IMR-90 (cell line): ENCODE measurements at regions not wholly inside any gene's neighbourhood (a gene's known extent, or its start where the extent isn't known, plus 50 kb on each side); places are given as distances from the start of the nearest gene placed in this dataset.

ENCODE experiments used
- ATAC-seq: fragments of 200-7000 bp; cut with Tn5 transposase; 2 replicates; pipeline ENCODE4 v1.9.1; 2020; ENCODE audit warnings: low read depth, mild to moderate bottlenecking, moderate library complexity
- BruUV-seq: library from RNA; stranded (reverse); fragments of 400-500 nt; replicated peaks from 2 replicates; lab custom pipeline; 2021; lab: Mats Ljungman, UMichigan
- CTCF ChIA-PET: fragments of 300-600 bp; formaldehyde crosslinking; extraction: SDS; loops from one replicate; lab custom pipeline; 2021; ENCODE audit warnings: antibody characterized with exemption; lab: Yijun Ruan, JAX
- POLR2A ChIA-PET: fragments of 300-600 bp; sonication (Branson Sonifier 250); formaldehyde crosslinking; loops from one replicate; lab custom pipeline; 2022; ENCODE audit warnings: antibody characterized with exemption; ENCODE audit not compliant: unreplicated experiment; lab: Charles Lee
- DNase-seq: peaks from one replicate; pipeline ENCODE4 v3.0.0; 2013
- H2AFZ ChIP-seq: replicated peaks from 2 replicates; pipeline ENCODE3; 2013; ENCODE audit warnings: low read length, mild to moderate bottlenecking; ENCODE audit not compliant: poor library complexity
- H2AK5ac ChIP-seq: 2 replicates; pipeline ENCODE4 v1.6.1; 2013; ENCODE audit warnings: low read depth, low read length, inconsistent platforms
- H2AK9ac ChIP-seq: replicated peaks from 2 replicates; pipeline ENCODE3; 2013; ENCODE audit warnings: mild to moderate bottlenecking, low read depth, low read length, moderate library complexity; ENCODE audit not compliant: poor library complexity
- H2BK120ac ChIP-seq: 2 replicates; pipeline ENCODE4 v1.6.1; 2013; ENCODE audit warnings: low read depth, low read length, inconsistent platforms
- H2BK15ac ChIP-seq: 3 replicates; pipeline ENCODE4 v1.6.1; 2013; ENCODE audit warnings: low read depth, low read length, inconsistent platforms
- H2BK20ac ChIP-seq: 2 replicates; pipeline ENCODE4 v1.6.1; 2013; ENCODE audit warnings: low read depth, mild to moderate bottlenecking, inconsistent platforms, low read length, moderate library complexity
- H2BK5ac ChIP-seq: 2 replicates; pipeline ENCODE4 v1.6.1; 2013; ENCODE audit warnings: mild to moderate bottlenecking, low read depth, low read length, inconsistent platforms; ENCODE audit not compliant: poor library complexity, severe bottlenecking
- H3K14ac ChIP-seq: replicated peaks from 2 replicates; pipeline ENCODE4 v1.6.1; 2013; ENCODE audit warnings: low read depth, low read length, inconsistent platforms
- H3K18ac ChIP-seq: 2 replicates; pipeline ENCODE4 v1.6.1; 2013; ENCODE audit warnings: low read depth, low read length, control low read depth
- H3K23ac ChIP-seq: 2 replicates; pipeline ENCODE4 v1.6.1; 2013; ENCODE audit warnings: low read depth, low read length, inconsistent platforms
- H3K27ac ChIP-seq: 2 replicates; pipeline ENCODE4 v1.5.1; 2013; ENCODE audit warnings: mild to moderate bottlenecking, control low read depth, low read length; ENCODE audit not compliant: insufficient read depth
- H3K27me3 ChIP-seq: 2 replicates; pipeline ENCODE4 v1.6.1; 2013; ENCODE audit warnings: low read length; ENCODE audit not compliant: control insufficient read depth, insufficient read depth
- H3K36me3 ChIP-seq: 2 replicates; pipeline ENCODE4 v1.6.1; 2013; ENCODE audit warnings: low read length, mixed read lengths; ENCODE audit not compliant: control insufficient read depth, insufficient read depth
- H3K4ac ChIP-seq: 2 replicates; pipeline ENCODE4 v1.6.1; 2013; ENCODE audit warnings: low read depth, low read length, inconsistent platforms
- H3K4me1 ChIP-seq: 2 replicates; pipeline ENCODE4 v1.6.1; 2013; ENCODE audit warnings: low read length, mixed read lengths; ENCODE audit not compliant: control insufficient read depth, insufficient read depth
- H3K4me2 ChIP-seq: 2 replicates; pipeline ENCODE4 v1.6.1; 2013; ENCODE audit warnings: low read depth, mild to moderate bottlenecking, control low read depth, low read length, moderate library complexity
- H3K4me3 ChIP-seq: 2 replicates; pipeline ENCODE4 v1.5.1; 2013; ENCODE audit warnings: low read depth, mild to moderate bottlenecking, control low read depth, low read length, moderate library complexity; ENCODE audit not compliant: insufficient read depth
- H3K56ac ChIP-seq: 2 replicates; pipeline ENCODE4 v1.6.1; 2013; ENCODE audit warnings: low read length, inconsistent platforms; ENCODE audit not compliant: insufficient read depth; ENCODE audit errors: extremely low read depth
- H3K79me1 ChIP-seq, 2 experiments: 2 replicates each; pipeline ENCODE4 v1.6.1; 2013; ENCODE audit warnings: low read length in 2 of 2, inconsistent platforms in 1 of 2, low read depth in 1 of 2
- H3K9ac ChIP-seq: 2 replicates; pipeline ENCODE4 v1.6.1; 2013; ENCODE audit warnings: low read depth, low read length, control low read depth
- H3K9me1 ChIP-seq: 2 replicates; pipeline ENCODE4 v1.6.1; 2013; ENCODE audit warnings: low read length, inconsistent platforms; ENCODE audit not compliant: insufficient read depth
- H3K9me3 ChIP-seq: 2 replicates; pipeline ENCODE4 v1.6.1; 2013; ENCODE audit warnings: low read length; ENCODE audit not compliant: control insufficient read depth, insufficient read depth
- H4K20me1 ChIP-seq: 2 replicates; pipeline ENCODE4 v1.6.1; 2013; ENCODE audit warnings: low read length, inconsistent platforms; ENCODE audit not compliant: insufficient read depth
- H4K5ac ChIP-seq: 2 replicates; pipeline ENCODE4 v1.6.1; 2013; ENCODE audit warnings: mild to moderate bottlenecking, low read depth, low read length, control low read depth
- H4K8ac ChIP-seq, 2 experiments: 2 replicates each; pipeline ENCODE4 v1.6.1; 2013; ENCODE audit warnings: low read depth in 2 of 2, low read length in 2 of 2, control low read depth in 1 of 2, inconsistent platforms in 1 of 2
- H4K91ac ChIP-seq: 2 replicates; pipeline ENCODE4 v1.6.1; 2013; ENCODE audit warnings: low read depth, low read length, inconsistent platforms; ENCODE audit not compliant: insufficient read depth
- BHLHE40 ChIP-seq: fragments of 150-350 bp; IDR thresholded peaks from 2 replicates; pipeline ENCODE4 v1.6.1; 2016; ENCODE audit warnings: mild to moderate bottlenecking, low read depth, low read length
- CEBPB ChIP-seq: IDR thresholded peaks from 2 replicates; pipeline ENCODE4 v1.6.1; 2012; ENCODE audit warnings: low read depth, low read length, improper control_type of control experiment
- CHD1 ChIP-seq: IDR thresholded peaks from 2 replicates; pipeline ENCODE4 v1.6.1; 2012; ENCODE audit warnings: low read depth, low read length, improper control_type of control experiment
- CTCF ChIP-seq: conservative IDR thresholded peaks from 2 replicates; pipeline ENCODE4 v1.5.1; 2012; ENCODE audit warnings: mild to moderate bottlenecking, low read depth, low read length, improper control_type of control experiment
- ELK1 ChIP-seq: fragments of 150-350 bp; IDR thresholded peaks from 2 replicates; pipeline ENCODE4 v1.6.1; 2016; ENCODE audit warnings: low read depth, mild to moderate bottlenecking, low read length, moderate library complexity, borderline replicate concordance
- FOS ChIP-seq: fragments of 150-350 bp; IDR thresholded peaks from 2 replicates; pipeline ENCODE4 v1.6.1; 2016; ENCODE audit warnings: low read depth, low read length
- MAFK ChIP-seq: IDR thresholded peaks from 2 replicates; pipeline ENCODE4 v1.6.1; 2012; ENCODE audit warnings: low read depth, low read length, improper control_type of control experiment
- MAZ ChIP-seq: IDR thresholded peaks from 2 replicates; pipeline ENCODE4 v1.6.1; 2012; ENCODE audit warnings: low read depth, mild to moderate bottlenecking, low read length, improper control_type of control experiment, moderate library complexity, borderline replicate concordance
- MXI1 ChIP-seq: IDR thresholded peaks from 2 replicates; pipeline ENCODE4 v1.6.1; 2012; ENCODE audit warnings: low read depth, mild to moderate bottlenecking, low read length, moderate library complexity, borderline replicate concordance
- NFE2L2 ChIP-seq: fragments of 150-350 bp; IDR thresholded peaks from 2 replicates; pipeline ENCODE4 v1.6.1; 2016; ENCODE audit warnings: low read depth, mild to moderate bottlenecking, low read length
- POLR2A ChIP-seq: IDR thresholded peaks from 2 replicates; pipeline ENCODE4 v1.6.1; 2012; ENCODE audit warnings: mild to moderate bottlenecking, low read depth, low read length
- RAD21 ChIP-seq: IDR thresholded peaks from 2 replicates; pipeline ENCODE4 v1.6.1; 2012; ENCODE audit warnings: low read length, improper control_type of control experiment
- RCOR1 ChIP-seq: IDR thresholded peaks from 2 replicates; pipeline ENCODE4 v1.6.1; 2012; ENCODE audit warnings: mild to moderate bottlenecking, low read length, improper control_type of control experiment; ENCODE audit not compliant: insufficient replicate concordance
- RFX5 ChIP-seq: IDR thresholded peaks from 2 replicates; pipeline ENCODE4 v1.8.0; 2012; ENCODE audit warnings: low read depth, mild to moderate bottlenecking, low read length, moderate library complexity
- SMC3 ChIP-seq: fragments of 150-350 bp; IDR thresholded peaks from 2 replicates; pipeline ENCODE4 v1.6.1; 2016; ENCODE audit warnings: low read depth, mild to moderate bottlenecking, antibody characterized with exemption, low read length, moderate library complexity
- USF2 ChIP-seq: fragments of 150-350 bp; IDR thresholded peaks from 2 replicates; pipeline ENCODE4 v1.6.1; 2017; ENCODE audit warnings: mild to moderate bottlenecking, antibody characterized with exemption, low read length, low read depth
- dilution Hi-C: fragments of 300-500 bp; cut with HindIII; formaldehyde crosslinking; loops from one replicate; pipeline ENCODE4 v1.14.3; 2018; ENCODE audit warnings: low sequenced_read_pairs; ENCODE audit not compliant: unreplicated experiment
- in situ Hi-C: fragments of 300-500 bp; cut with MboI; formaldehyde crosslinking; loops from 3 replicates; pipeline ENCODE4 v1.14.3; 2019; ENCODE audit warnings: low sequenced_read_pairs, inconsistent platforms, mixed read lengths
- intact Hi-C: fragments of 100-400 bp; cut with micrococcal nuclease; formaldehyde crosslinking; loops from 2 replicates; pipeline ENCODE4 v1.10.0; 2022

- Histone ChIP-seq H4K5ac (no peak overlapping the region), H3K23ac (no peak overlapping the region), H3K4me2 (no peak overlapping the region), H4K91ac (no peak overlapping the region), H3K27ac (no peak overlapping the region), H4K8ac (no peak overlapping the region), H4K20me1 (no peaks in the 10 kb centered on the region), H3K9ac (no peak overlapping the region), H3K4me1 (no peaks in the 10 kb centered on the region), H3K9me1 (no peaks in the 10 kb centered on the region), H2BK20ac (no peak overlapping the region), H2BK15ac (no peak overlapping the region), H2BK5ac (no peak overlapping the region), H3K56ac (no peak overlapping the region), H3K14ac (no peak overlapping the region), H3K9me3 (peaks cover 7% of the 10 kb centered on the region), H3K27me3 (peaks cover 6% of the 10 kb centered on the region), H3K36me3 (no peaks in the 10 kb centered on the region), H2BK120ac (no peak overlapping the region), H2AK9ac (no peak overlapping the region), H3K4ac (no peak overlapping the region), H3K18ac (no peak overlapping the region), H2AFZ (no peak overlapping the region), H3K79me1 (no peaks in the 10 kb centered on the region), H3K4me3 (no peak overlapping the region), H2AK5ac (no peak overlapping the region)
- dilution Hi-C loops (no loop called here), in situ Hi-C loops (no loop called here), intact Hi-C loops (no loop called here)
- BruUV-seq: no TSS peak
- ChIA-PET CTCF (no interaction called here), POLR2A (no interaction called here)
- DNase-seq (no peak), ATAC-seq (no peak)
- no peak for TF ChIP-seq FOS
- TF ChIP-seq SMC3: no peak
- TF ChIP-seq NFE2L2: no peak
- TF ChIP-seq CEBPB: no peak
- TF ChIP-seq MAZ: no peak
- TF ChIP-seq CTCF: no peak
- no peak for TF ChIP-seq RFX5
- TF ChIP-seq MXI1: no peak
- no peak for TF ChIP-seq ELK1
- no peak for TF ChIP-seq CHD1
- TF ChIP-seq USF2: no peak
- TF ChIP-seq POLR2A: no peak
- TF ChIP-seq RCOR1: no peak
- TF ChIP-seq RAD21: no peak
- no peak for TF ChIP-seq MAFK
- TF ChIP-seq BHLHE40: no peak
These were observed 548.9 kb upstream of the CLINT1 start for GRCh38 chr5:158407824-158408195.
